ENCODE measurements at regions not wholly inside any gene's neighbourhood (a gene's known extent, or its start where the extent isn't known, plus 50 kb on each side); places are given as distances from the start of the nearest gene placed in this dataset.

- DNase-seq (ENCODE audit: low read depth) = no peak
Measured at GRCh38 chr16:50996166-50996829, 154.8 kb downstream of the SALL1 start.

- no peak for DNase-seq (ENCODE audit: low read depth)
Measured at GRCh38 chr16:50994995-50995394, 156.1 kb downstream of the SALL1 start.

GRCh38 chr16:50992350-50993032, 158.6 kb downstream of the SALL1 start:
- DNase-seq (ENCODE audit: low read depth) = no peak

- no peak for DNase-seq (ENCODE audit: low read depth)
Measured at GRCh38 chr16:50991436-50991835, 159.6 kb downstream of the SALL1 start.

GRCh38 chr16:50991006-50991405, 160.1 kb downstream of the SALL1 start:
- DNase-seq (ENCODE audit: low read depth) = no peak

GRCh38 chr16:50989047-50989446, 162.0 kb downstream of the SALL1 start:
- no peak for DNase-seq (ENCODE audit: low read depth)

GRCh38 chr16:50988441-50988840, 162.6 kb downstream of the SALL1 start:
- no peak for DNase-seq (ENCODE audit: low read depth)

GRCh38 chr16:50986453-50986852, 164.6 kb downstream of the SALL1 start:
- no peak for DNase-seq (ENCODE audit: low read depth)

GRCh38 chr16:50985733-50986132, 165.3 kb downstream of the SALL1 start:
- DNase-seq (ENCODE audit: low read depth) = no peak

- DNase-seq (ENCODE audit: low read depth) = no peak
Measured at GRCh38 chr16:50984688-50985087, 166.4 kb downstream of the SALL1 start.

GRCh38 chr16:50982808-50983207, 168.3 kb downstream of the SALL1 start:
- no peak for DNase-seq (ENCODE audit: low read depth)

GRCh38 chr16:50981951-50982350, 169.1 kb downstream of the SALL1 start:
- DNase-seq (ENCODE audit: low read depth) = no peak

- no peak for DNase-seq (ENCODE audit: low read depth)
Measured at GRCh38 chr16:50980666-50981065, 170.4 kb downstream of the SALL1 start.

GRCh38 chr16:50979806-50980620, 171.1 kb downstream of the SALL1 start:
- no peak for DNase-seq (ENCODE audit: low read depth)

- DNase-seq (ENCODE audit: low read depth) = no peak
Measured at GRCh38 chr16:50977138-50977537, 173.9 kb downstream of the SALL1 start.

GRCh38 chr16:50974438-50975036, 176.5 kb downstream of the SALL1 start:
- peak; percentile 23 for DNase-seq (ENCODE audit: low read depth)

GRCh38 chr16:50972876-50973275, 178.2 kb downstream of the SALL1 start:
- DNase-seq (ENCODE audit: low read depth) = no peak

GRCh38 chr16:50970281-50970680, 180.8 kb downstream of the SALL1 start:
- no peak for DNase-seq (ENCODE audit: low read depth)

GRCh38 chr16:50967827-50968612, 183.1 kb downstream of the SALL1 start:
- no peak for DNase-seq (ENCODE audit: low read depth)

- DNase-seq (ENCODE audit: low read depth) = no peak
Measured at GRCh38 chr16:50964491-50964890, 186.6 kb downstream of the SALL1 start.

GRCh38 chr16:50961952-50962351, 189.1 kb downstream of the SALL1 start:
- no peak for DNase-seq (ENCODE audit: low read depth)
